Neural cell (in vitro differentiated cells): ENCODE measurements at regions not wholly inside any gene's neighbourhood (a gene's known extent, or its start where the extent isn't known, plus 50 kb on each side); places are given as distances from the start of the nearest gene placed in this dataset.
"Not testable (repeated sequence)": the region's sequence is repeated elsewhere in the genome, so short reads cannot be mapped to it uniquely, and the experiment has no call there.

ENCODE experiments used
- H2AFZ ChIP-seq: fragments of 200-600, 300-800 bp; sonication (generic), shearing (Covaris generic); 2 replicates; pipeline ENCODE4 v1.6.0; 2014; ENCODE audit warnings: low read depth, mild to moderate bottlenecking, antibody characterized with exemption, low read length, moderate library complexity
- H3F3A ChIP-seq: fragments of 200-600 bp; shearing (Covaris generic); 2 replicates; pipeline ENCODE4 v1.6.1; 2016; ENCODE audit warnings: mild to moderate bottlenecking, moderate library complexity, mixed read lengths, antibody characterized with exemption, low read length; ENCODE audit not compliant: insufficient read depth, poor library complexity, severe bottlenecking
- H3K27ac ChIP-seq: fragments of 200-600, 300-800 bp; sonication (generic), shearing (Covaris generic); 2 replicates; pipeline ENCODE4 v1.5.1; 2014; ENCODE audit warnings: mild to moderate bottlenecking, low read length, moderate library complexity
- H3K27me3 ChIP-seq: fragments of 300-800, 200-600 bp; sonication (generic), shearing (Covaris generic); 2 replicates; pipeline ENCODE4 v1.6.0; 2014; ENCODE audit warnings: mild to moderate bottlenecking, low read depth, low read length, moderate library complexity; ENCODE audit not compliant: insufficient read depth
- H3K36me3 ChIP-seq: fragments of 300-800, 200-600 bp; sonication (generic), shearing (Covaris generic); 2 replicates; pipeline ENCODE4 v1.5.1; 2014; ENCODE audit warnings: mild to moderate bottlenecking, antibody characterized with exemption, low read length, moderate library complexity; ENCODE audit not compliant: insufficient read depth
- H3K4me2 ChIP-seq: fragments of 300-800, 200-600 bp; sonication (generic), shearing (Covaris generic); 2 replicates; pipeline ENCODE4 v1.6.0; 2014; ENCODE audit warnings: mild to moderate bottlenecking, low read length
- H3K4me3 ChIP-seq: fragments of 300-800, 200-600 bp; sonication (generic), shearing (Covaris generic); 2 replicates; pipeline ENCODE4 v1.5.1; 2014; ENCODE audit warnings: mild to moderate bottlenecking, low read length, moderate library complexity
- H3K79me2 ChIP-seq: fragments of 200-600 bp; shearing (Covaris generic); replicated peaks from 2 replicates; pipeline ENCODE4 v1.6.0; 2014; ENCODE audit warnings: mild to moderate bottlenecking, low read length, moderate library complexity; ENCODE audit not compliant: insufficient read depth
- H3K9ac ChIP-seq: fragments of 300-800, 200-600 bp; sonication (generic), shearing (Covaris generic); 2 replicates; pipeline ENCODE4 v1.6.1; 2016; ENCODE audit warnings: mild to moderate bottlenecking, low read length, mixed read lengths
- H3K9me2 ChIP-seq: fragments of 200-600 bp; shearing (Covaris generic); 2 replicates; pipeline ENCODE4 v1.6.1; 2016; ENCODE audit warnings: mild to moderate bottlenecking, low read length, mixed read lengths; ENCODE audit not compliant: insufficient read depth
- H3K9me3 ChIP-seq: fragments of 200-600, 300-800 bp; sonication (generic), shearing (Covaris generic); 2 replicates; pipeline ENCODE4 v1.6.1; 2016; ENCODE audit warnings: mild to moderate bottlenecking, mixed run types, low read length, moderate library complexity, mixed read lengths
- H4K20me1 ChIP-seq: fragments of 200-600 bp; shearing (Covaris generic); 2 replicates; pipeline ENCODE4 v1.6.1; 2016; ENCODE audit warnings: mild to moderate bottlenecking, mixed run types; ENCODE audit not compliant: insufficient read depth
- CTCF ChIP-seq: fragments of 450-650 bp; IDR thresholded peaks from 2 replicates; pipeline ENCODE4 v1.5.1; 2014; ENCODE audit warnings: antibody characterized with exemption, mild to moderate bottlenecking, moderate library complexity; ENCODE audit not compliant: poor library complexity, severe bottlenecking
- EZH2 ChIP-seq: fragments of 200-600, 300-800 bp; shearing (Covaris generic), sonication (generic); IDR thresholded peaks from 2 replicates; pipeline ENCODE4 v1.6.1; 2014; ENCODE audit warnings: antibody characterized with exemption, low read length, borderline replicate concordance, mild to moderate bottlenecking; ENCODE audit not compliant: insufficient read depth, poor library complexity, severe bottlenecking
- POLR2AphosphoS5 ChIP-seq: IDR thresholded peaks from 2 replicates; pipeline ENCODE4 v1.6.1; 2012
- RAD21 ChIP-seq: fragments of 450-650 bp; conservative IDR thresholded peaks from 2 replicates; pipeline ENCODE4 v1.6.1; 2014; ENCODE audit warnings: antibody characterized with exemption, mild to moderate bottlenecking, moderate library complexity
- REST ChIP-seq: IDR thresholded peaks from 2 replicates; pipeline ENCODE4 v1.6.1; 2012; ENCODE audit warnings: borderline replicate concordance
- SMC3 ChIP-seq: fragments of 450-650 bp; conservative IDR thresholded peaks from 2 replicates; pipeline ENCODE4 v1.6.1; 2014; ENCODE audit warnings: antibody characterized with exemption, mild to moderate bottlenecking, moderate library complexity; ENCODE audit not compliant: poor library complexity

GRCh38 chr10:3654980-3655379, 130.0 kb downstream of the KLF6 start:
- H2AFZ ChIP-seq, result no peak overlapping the region
- no peak overlapping the region for H3K9ac ChIP-seq
- H3K4me2 ChIP-seq, result no peak overlapping the region
- H3K27me3 ChIP-seq, result no peaks in the 10 kb centered on the region
- H3K27ac ChIP-seq, result no peak overlapping the region
- TF ChIP-seq CTCF, result no peak
- no peak for TF ChIP-seq RAD21
- TF ChIP-seq EZH2, result no peak
- TF ChIP-seq REST, result no peak
- no peaks in the 10 kb centered on the region for H4K20me1 ChIP-seq
- H3K9me3 ChIP-seq, result no peaks in the 10 kb centered on the region
- H3K36me3 ChIP-seq, result no peaks in the 10 kb centered on the region
- H3K4me3 ChIP-seq, result no peak overlapping the region
- H3K79me2 ChIP-seq, result no peaks in the 10 kb centered on the region
- H3K9me2 ChIP-seq, result no peaks in the 10 kb centered on the region
- H3F3A ChIP-seq, result no peaks in the 10 kb centered on the region

GRCh38 chr10:3654496-3654895, 130.5 kb downstream of the KLF6 start:
- Histone ChIP-seq H3F3A (no peaks in the 10 kb centered on the region), H3K4me2 (no peak overlapping the region), H3K36me3 (no peaks in the 10 kb centered on the region), H4K20me1 (no peaks in the 10 kb centered on the region), H3K79me2 (no peaks in the 10 kb centered on the region), H3K9ac (no peak overlapping the region), H3K9me3 (no peaks in the 10 kb centered on the region), H3K9me2 (no peaks in the 10 kb centered on the region), H3K27ac (no peak overlapping the region), H3K4me3 (no peak overlapping the region), H2AFZ (no peak overlapping the region), H3K27me3 (no peaks in the 10 kb centered on the region)
- TF ChIP-seq RAD21, result no peak
- no peak for TF ChIP-seq POLR2AphosphoS5
- TF ChIP-seq EZH2, result no peak
- no peak for TF ChIP-seq CTCF
- no peak for TF ChIP-seq SMC3

GRCh38 chr10:3653303-3653702, 131.7 kb downstream of the KLF6 start:
- not testable (repeated sequence) for H3K9me3 ChIP-seq, H3K79me2 ChIP-seq, H3K9me2 ChIP-seq, H3K27me3 ChIP-seq, H3K27ac ChIP-seq, H3K4me3 ChIP-seq, H3K36me3 ChIP-seq, H3K9ac ChIP-seq, H4K20me1 ChIP-seq, H2AFZ ChIP-seq, H3K4me2 ChIP-seq, H3F3A ChIP-seq
